Lower lobe of right lung (tissue), 2 donors: ENCODE measurements at regions not wholly inside any gene's neighbourhood (a gene's known extent, or its start where the extent isn't known, plus 50 kb on each side); places are given as distances from the start of the nearest gene placed in this dataset.
A peak's percentile ranks its signal among the peaks of the same experiment; 100 is the strongest.

Source experiments
- ATAC-seq, 2 donors: fragments of 200-7000 bp; cut with Tn5 transposase; one replicate each; pipeline ENCODE4 v1.9.1; 2020 to 2022; ENCODE audit warnings: mild to moderate bottlenecking in 2 of 2, moderate library complexity in 2 of 2
- DNase-seq: peaks from one replicate; pipeline ENCODE4 v3.0.0-alpha.2; 2020
- H3K27ac ChIP-seq: fragments of 200-600 bp; one replicate; pipeline ENCODE4 v1.8.0; 2022
- H3K27me3 ChIP-seq: fragments of 200-600 bp; one replicate; pipeline ENCODE4 v1.8.0; 2022; ENCODE audit warnings: low read depth
- H3K36me3 ChIP-seq: fragments of 200-600 bp; one replicate; pipeline ENCODE4 v1.8.0; 2022; ENCODE audit warnings: mild to moderate bottlenecking
- H3K4me1 ChIP-seq: fragments of 200-600 bp; one replicate; pipeline ENCODE4 v1.8.0; 2022
- H3K4me3 ChIP-seq: fragments of 200-600 bp; one replicate; pipeline ENCODE4 v1.8.0; 2022; ENCODE audit warnings: mild to moderate bottlenecking
- H3K9me3 ChIP-seq: fragments of 200-600 bp; one replicate; pipeline ENCODE4 v1.8.0; 2022
- intact Hi-C: fragments of 100-400 bp; cut with DNase I; formaldehyde crosslinking; loops from one replicate; pipeline ENCODE4 v1.11.0; 2022
- TF ChIP-seq, protein P1 (sequence below): fragments of 200-600 bp; IDR thresholded peaks from one replicate; pipeline ENCODE4 v1.8.0; 2022; ENCODE audit warnings: antibody characterized with exemption, mild to moderate bottlenecking
- donor health status: DM: no; HTN: yes; CAD: no; lungs with severe emphysema.

DNA sequence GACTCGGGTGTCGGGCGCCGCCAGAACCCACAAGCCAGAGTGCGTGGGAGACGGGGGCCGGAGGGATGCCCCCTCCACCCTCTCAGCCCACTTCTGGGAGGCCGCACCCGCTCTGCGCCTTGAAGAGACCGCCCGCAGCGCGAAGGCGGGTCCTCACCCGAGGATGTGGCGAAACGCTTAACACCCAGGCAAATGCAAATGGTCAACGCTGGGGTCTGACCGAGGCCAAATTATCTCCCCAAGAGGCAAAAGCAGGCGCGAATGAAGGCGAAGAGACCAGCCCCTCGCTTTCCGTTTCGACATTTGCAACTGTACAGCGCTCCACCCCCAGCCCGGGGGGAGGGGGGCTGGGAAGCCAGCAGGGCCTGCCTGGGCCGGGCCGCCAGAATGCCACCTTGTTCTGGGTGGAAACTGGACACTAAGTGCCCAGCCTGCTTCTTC lies 137.7 kb upstream of the ZIC3 start:
- no peak for DNase-seq
- H3K36me3 ChIP-seq: no peaks in the 10 kb centered on the region
- peaks cover 59% of the 10 kb centered on the region for H3K27me3 ChIP-seq
- peaks cover 14% of the 10 kb centered on the region for H3K4me1 ChIP-seq
- H3K4me3 ChIP-seq: peak overlapping the region; percentile 56
- ATAC-seq: peak in 1 of 2 donors; percentile 46
- intact Hi-C loops: no loop called here
- TF ChIP-seq, protein P1, sequence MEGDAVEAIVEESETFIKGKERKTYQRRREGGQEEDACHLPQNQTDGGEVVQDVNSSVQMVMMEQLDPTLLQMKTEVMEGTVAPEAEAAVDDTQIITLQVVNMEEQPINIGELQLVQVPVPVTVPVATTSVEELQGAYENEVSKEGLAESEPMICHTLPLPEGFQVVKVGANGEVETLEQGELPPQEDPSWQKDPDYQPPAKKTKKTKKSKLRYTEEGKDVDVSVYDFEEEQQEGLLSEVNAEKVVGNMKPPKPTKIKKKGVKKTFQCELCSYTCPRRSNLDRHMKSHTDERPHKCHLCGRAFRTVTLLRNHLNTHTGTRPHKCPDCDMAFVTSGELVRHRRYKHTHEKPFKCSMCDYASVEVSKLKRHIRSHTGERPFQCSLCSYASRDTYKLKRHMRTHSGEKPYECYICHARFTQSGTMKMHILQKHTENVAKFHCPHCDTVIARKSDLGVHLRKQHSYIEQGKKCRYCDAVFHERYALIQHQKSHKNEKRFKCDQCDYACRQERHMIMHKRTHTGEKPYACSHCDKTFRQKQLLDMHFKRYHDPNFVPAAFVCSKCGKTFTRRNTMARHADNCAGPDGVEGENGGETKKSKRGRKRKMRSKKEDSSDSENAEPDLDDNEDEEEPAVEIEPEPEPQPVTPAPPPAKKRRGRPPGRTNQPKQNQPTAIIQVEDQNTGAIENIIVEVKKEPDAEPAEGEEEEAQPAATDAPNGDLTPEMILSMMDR: no peak
- no peak overlapping the region for H3K27ac ChIP-seq
- H3K9me3 ChIP-seq: no peaks in the 10 kb centered on the region

- ATAC-seq: peak in 1 of 2 donors; percentile 61
- peaks cover 63% of the 10 kb centered on the region for H3K27me3 ChIP-seq
These were observed 138.1 kb upstream of the ZIC3 start for GRCh38 chrX:137427816-137428215.

DNA sequence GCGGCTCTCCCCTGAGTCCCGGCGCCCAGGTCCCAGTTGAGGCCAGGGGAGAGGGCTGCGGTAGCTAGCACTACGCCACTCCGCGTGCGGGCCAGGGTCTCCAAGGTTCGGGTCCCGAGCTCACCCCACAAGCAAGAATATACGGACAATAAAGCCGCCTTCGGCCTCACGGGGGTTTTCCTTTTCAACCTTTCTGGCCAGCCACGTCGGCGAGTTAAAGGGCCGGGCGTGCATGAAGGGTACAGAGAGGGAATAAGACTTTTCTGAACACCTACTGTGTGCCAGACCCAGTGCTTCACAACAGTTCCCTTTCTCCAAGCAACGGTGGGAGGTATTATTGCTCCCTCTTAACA lies 138.5 kb upstream of the ZIC3 start:
- Histone ChIP-seq H3K4me3 (peak overlapping the region; percentile 56), H3K36me3 (no peaks in the 10 kb centered on the region)
- DNase-seq: no peak

More at GRCh38 chrX:137427816-137428215, 138.1 kb upstream of the ZIC3 start:
- intact Hi-C loops: no loop called here
- no peak for DNase-seq
- no peak overlapping the region for H3K27ac ChIP-seq
- peak overlapping the region; percentile 56 for H3K4me3 ChIP-seq
- TF ChIP-seq, protein P1: no peak
- peaks cover 14% of the 10 kb centered on the region for H3K4me1 ChIP-seq
- H3K9me3 ChIP-seq: no peaks in the 10 kb centered on the region
- H3K36me3 ChIP-seq: no peaks in the 10 kb centered on the region

DNA sequence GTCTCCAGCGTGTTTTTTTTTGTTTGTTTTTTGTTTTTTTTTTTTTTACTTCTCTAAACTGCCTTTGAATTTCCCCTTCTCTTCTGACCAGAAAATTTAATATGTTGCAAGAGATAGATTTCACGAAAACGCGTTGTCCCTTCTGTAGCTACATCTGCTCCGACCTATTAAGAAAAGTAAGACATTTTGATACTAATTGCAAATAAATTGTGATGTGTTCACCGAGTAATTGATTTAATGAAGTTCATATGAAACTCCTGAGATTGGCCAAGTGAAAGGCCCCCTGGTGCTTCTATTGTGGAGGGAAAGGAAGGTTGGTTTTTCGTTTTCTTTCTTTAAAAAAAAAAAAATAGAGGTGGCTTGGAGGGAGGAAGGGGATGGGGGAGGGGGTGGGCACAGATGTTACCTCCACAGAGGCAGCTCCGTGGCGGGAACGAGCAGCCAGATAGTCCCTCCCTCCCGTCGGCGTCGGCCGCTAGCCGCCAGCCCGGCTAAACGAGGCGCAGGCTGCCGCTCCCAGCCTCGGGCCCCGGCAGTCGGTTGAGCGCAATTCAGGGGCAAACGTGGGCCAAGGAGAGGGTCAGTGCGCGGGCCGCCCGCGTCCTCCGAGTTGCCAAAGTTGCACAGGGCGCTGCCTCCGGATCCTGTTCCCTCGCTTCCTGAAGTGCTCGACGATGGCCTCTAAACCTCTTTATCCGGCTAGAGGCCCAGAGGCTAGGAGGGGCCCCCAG lies 139.1 kb upstream of the ZIC3 start:
- H3K36me3 ChIP-seq: no peaks in the 10 kb centered on the region
- ATAC-seq (peak in 1 of 2 donors; percentile 31), DNase-seq (no peak)
- no peaks in the 10 kb centered on the region for H3K9me3 ChIP-seq
- H3K27me3 ChIP-seq: peaks cover 64% of the 10 kb centered on the region
- intact Hi-C loops: no loop called here
- no peak overlapping the region for H3K27ac ChIP-seq
- TF ChIP-seq, protein P1: no peak
- H3K4me3 ChIP-seq: peak overlapping the region; percentile 56
- peaks cover 14% of the 10 kb centered on the region for H3K4me1 ChIP-seq

More for the DNA sequence above, 138.5 kb upstream of the ZIC3 start:
- no peak for ATAC-seq
- Histone ChIP-seq H3K27me3 (peaks cover 64% of the 10 kb centered on the region), H3K4me1 (peaks cover 14% of the 10 kb centered on the region), H3K27ac (no peak overlapping the region), H3K9me3 (no peaks in the 10 kb centered on the region)
- TF ChIP-seq, protein P1: no peak
- intact Hi-C loops: no loop called here

GRCh38 chrX:137425986-137426385 lies 139.9 kb upstream of the ZIC3 start:
- intact Hi-C loops: no loop called here
- Histone ChIP-seq H3K4me3 (no peak overlapping the region), H3K9me3 (no peaks in the 10 kb centered on the region), H3K4me1 (peaks cover 14% of the 10 kb centered on the region), H3K36me3 (no peaks in the 10 kb centered on the region), H3K27ac (no peak overlapping the region), H3K27me3 (peaks cover 64% of the 10 kb centered on the region)
- TF ChIP-seq, protein P1: no peak
- ATAC-seq (no peak), DNase-seq (no peak)
